Activated CD4-positive, alpha-beta T cell treated with anti-CD3 and anti-CD28 coated beads for 36 hours (primary cell): ENCODE measurements at regions not wholly inside any gene's neighbourhood (a gene's known extent, or its start where the extent isn't known, plus 50 kb on each side); places are given as distances from the start of the nearest gene placed in this dataset.
"Not testable (repeated sequence)": the region's sequence is repeated elsewhere in the genome, so short reads cannot be mapped to it uniquely, and the experiment has no call there.

ENCODE experiments used
- ATAC-seq: fragments of 200-7000 bp; cut with Tn5 transposase; one replicate; pipeline ENCODE4 v1.10.0; 2021; ENCODE audit warnings: mild to moderate bottlenecking, moderate library complexity
- CTCF ChIA-PET: fragments of 350-600 bp; sonication (Branson Sonifier 250); formaldehyde crosslinking; loops from one replicate; lab custom pipeline; 2021; ENCODE audit warnings: antibody characterized with exemption; lab: Charles Lee
- POLR2A ChIA-PET: fragments of 350-600 bp; sonication (Branson Sonifier 250); formaldehyde crosslinking; loops from one replicate; lab custom pipeline; 2021; ENCODE audit warnings: antibody characterized with exemption, inconsistent platforms; lab: Charles Lee
- DNase-seq: peaks from one replicate; pipeline ENCODE4 v3.0.0-alpha.2; 2020
- H3K27ac Mint-ChIP-seq: one replicate; pipeline ENCODE4 v1.8.0; 2021; ENCODE audit warnings: mixed read lengths
- H3K27me3 Mint-ChIP-seq: one replicate; pipeline ENCODE4 v1.8.0; 2021; ENCODE audit warnings: mixed read lengths
- H3K36me3 Mint-ChIP-seq: one replicate; pipeline ENCODE4 v1.8.0; 2021; ENCODE audit warnings: low read depth, mixed read lengths
- H3K4me1 Mint-ChIP-seq: one replicate; pipeline ENCODE4 v1.8.0; 2021; ENCODE audit warnings: mixed read lengths
- H3K4me3 Mint-ChIP-seq: one replicate; pipeline ENCODE4 v1.8.0; 2021; ENCODE audit warnings: mild to moderate bottlenecking, moderate library complexity, mixed read lengths
- H3K9me3 Mint-ChIP-seq: one replicate; pipeline ENCODE4 v1.8.0; 2021; ENCODE audit warnings: low read depth, mixed read lengths
- intact Hi-C, 2 experiments: fragments of 100-400 bp; cut with DNase I in 1 of 2; cut with micrococcal nuclease in 1 of 2; formaldehyde crosslinking; loops; one replicate each; pipeline versions ENCODE4 v1.14.2 to v1.15.1; 2022 to 2024; cut with DNase I, micrococcal nuclease

DNA sequence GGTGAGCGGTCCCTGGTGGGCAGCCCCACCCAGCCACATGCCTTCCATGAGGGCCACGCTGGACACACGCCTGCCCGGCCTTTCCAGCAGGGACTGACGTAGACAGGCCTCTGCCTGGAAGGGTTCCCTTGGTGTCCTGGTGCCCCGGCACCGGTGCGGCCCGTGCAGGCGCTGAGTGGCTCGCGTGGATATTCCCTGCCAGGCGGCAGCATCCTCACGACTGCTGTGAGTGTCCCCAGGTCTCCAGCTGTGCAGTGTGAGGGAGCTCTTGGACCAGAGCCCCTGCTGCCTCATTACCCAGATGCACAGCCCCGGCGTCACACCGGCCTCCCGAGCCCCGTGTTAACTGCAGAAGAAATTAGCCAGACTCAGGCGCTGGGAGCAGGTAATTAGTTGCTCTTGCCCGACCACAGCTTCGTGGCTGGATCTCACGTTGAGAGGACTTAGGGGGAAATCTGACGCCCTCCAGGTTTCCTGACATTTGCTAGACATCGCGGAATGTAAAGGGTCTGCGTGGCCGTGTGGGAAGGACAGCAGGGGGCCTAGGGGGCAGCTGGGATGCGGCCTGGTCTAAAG lies 1196.3 kb downstream of the BRD1 start:
- CTCF ChIA-PET = no interaction called here
- Mint-ChIP-seq H3K4me3 (no peak overlapping the region), H3K4me1 (peaks cover 7% of the 10 kb centered on the region), H3K27ac (no peak overlapping the region), H3K36me3 (no peaks in the 10 kb centered on the region), H3K27me3 (peaks cover 1% of the 10 kb centered on the region), H3K9me3 (no peaks in the 10 kb centered on the region)
- ATAC-seq (no peak), DNase-seq (no peak)
- POLR2A ChIA-PET = no interaction called here
- intact Hi-C loops = no loop called here

GRCh38 chr22:48630848-48631247 lies 1196.8 kb downstream of the BRD1 start:
- H3K4me1 Mint-ChIP-seq = peaks cover 2% of the 10 kb centered on the region
- POLR2A ChIA-PET = no interaction called here
- CTCF ChIA-PET = no interaction called here
- peaks cover 3% of the 10 kb centered on the region for H3K27me3 Mint-ChIP-seq
- intact Hi-C loops = no loop called here
- no peaks in the 10 kb centered on the region for H3K9me3 Mint-ChIP-seq
- ATAC-seq (no peak), DNase-seq (no peak)
- no peaks in the 10 kb centered on the region for H3K36me3 Mint-ChIP-seq
- H3K27ac Mint-ChIP-seq = no peak overlapping the region
- H3K4me3 Mint-ChIP-seq = no peak overlapping the region

DNA sequence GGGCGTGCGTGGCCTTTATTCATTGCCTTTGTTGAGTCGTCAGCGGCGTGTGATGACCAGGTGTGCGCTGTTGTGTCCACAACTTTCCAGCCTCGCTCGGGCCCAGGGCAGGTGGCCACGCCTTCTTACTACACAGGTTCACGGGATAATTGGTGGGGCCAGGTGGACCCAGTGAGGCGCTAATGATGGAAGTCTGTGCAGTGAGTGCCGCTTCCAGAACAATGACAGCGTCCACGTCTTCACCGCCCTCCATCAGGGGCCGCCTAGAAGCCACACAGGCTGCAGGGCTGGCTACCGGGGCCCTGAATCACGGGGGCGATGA lies 1197.3 kb downstream of the BRD1 start:
- Mint-ChIP-seq H3K27me3 (peaks cover 3% of the 10 kb centered on the region), H3K4me3 (no peak overlapping the region), H3K9me3 (no peaks in the 10 kb centered on the region), H3K27ac (no peak overlapping the region), H3K36me3 (no peaks in the 10 kb centered on the region), H3K4me1 (no peaks in the 10 kb centered on the region)
- intact Hi-C loops = no loop called here
- no peak for DNase-seq
- CTCF ChIA-PET = no interaction called here
- ATAC-seq = no peak
- POLR2A ChIA-PET = no interaction called here

DNA sequence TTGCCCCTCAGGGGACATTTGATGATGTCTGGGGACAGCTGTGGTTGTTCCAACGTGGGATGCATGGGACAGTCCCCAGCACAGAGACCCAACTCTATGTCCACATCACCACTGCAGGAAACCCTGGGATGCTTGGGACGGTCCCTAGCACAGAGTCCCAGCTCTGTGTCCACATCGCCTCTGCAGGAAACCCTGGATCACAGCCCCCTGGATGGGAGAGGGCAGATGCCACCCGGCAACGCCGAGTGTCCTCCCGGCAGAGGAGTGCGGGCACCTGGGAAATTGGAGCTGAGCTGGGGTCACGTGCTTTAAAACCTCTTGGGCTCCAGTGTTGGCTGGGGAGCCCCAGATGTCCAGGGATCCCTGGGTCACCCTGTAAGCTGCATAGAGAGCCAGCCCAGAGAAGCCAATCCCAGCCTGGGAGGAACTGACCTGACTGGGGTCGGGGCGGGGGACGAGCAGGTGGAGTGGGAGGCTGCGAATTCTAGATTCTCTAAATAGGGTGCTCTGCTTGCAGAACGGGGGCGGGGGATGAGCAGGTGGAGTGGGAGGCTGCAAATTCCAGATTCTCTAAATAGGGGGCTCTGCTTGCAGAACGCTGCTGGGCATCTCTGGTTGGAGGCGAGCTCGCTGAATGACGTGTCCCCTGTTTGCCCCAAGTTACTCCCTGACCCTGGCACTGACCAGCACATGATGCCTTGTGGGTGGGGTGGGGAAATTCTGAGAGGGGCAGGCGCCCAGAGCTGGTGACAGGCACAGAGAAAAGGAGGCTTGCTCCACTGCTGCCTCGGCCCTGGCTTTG lies 1197.8 kb downstream of the BRD1 start:
- ChIA-PET POLR2A (no interaction called here), CTCF (no interaction called here)
- H3K9me3 Mint-ChIP-seq = no peaks in the 10 kb centered on the region
- DNase-seq = no peak
- intact Hi-C loops = no loop called here
- ATAC-seq = no peak
- H3K27me3 Mint-ChIP-seq = peaks cover 3% of the 10 kb centered on the region
- no peaks in the 10 kb centered on the region for H3K36me3 Mint-ChIP-seq
- H3K4me3 Mint-ChIP-seq = no peak overlapping the region
- H3K27ac Mint-ChIP-seq = no peak overlapping the region
- no peaks in the 10 kb centered on the region for H3K4me1 Mint-ChIP-seq

- peaks cover 3% of the 10 kb centered on the region for H3K27me3 Mint-ChIP-seq
- intact Hi-C loops = no loop called here
- no peaks in the 10 kb centered on the region for H3K9me3 Mint-ChIP-seq
- no peaks in the 10 kb centered on the region for H3K4me1 Mint-ChIP-seq
- no peaks in the 10 kb centered on the region for H3K36me3 Mint-ChIP-seq
- ChIA-PET CTCF (no interaction called here), POLR2A (no interaction called here)
- ATAC-seq (no peak), DNase-seq (no peak)
- H3K4me3 Mint-ChIP-seq = no peak overlapping the region
- no peak overlapping the region for H3K27ac Mint-ChIP-seq
Measured at GRCh38 chr22:48628891-48629543, 1198.7 kb downstream of the BRD1 start.

DNA sequence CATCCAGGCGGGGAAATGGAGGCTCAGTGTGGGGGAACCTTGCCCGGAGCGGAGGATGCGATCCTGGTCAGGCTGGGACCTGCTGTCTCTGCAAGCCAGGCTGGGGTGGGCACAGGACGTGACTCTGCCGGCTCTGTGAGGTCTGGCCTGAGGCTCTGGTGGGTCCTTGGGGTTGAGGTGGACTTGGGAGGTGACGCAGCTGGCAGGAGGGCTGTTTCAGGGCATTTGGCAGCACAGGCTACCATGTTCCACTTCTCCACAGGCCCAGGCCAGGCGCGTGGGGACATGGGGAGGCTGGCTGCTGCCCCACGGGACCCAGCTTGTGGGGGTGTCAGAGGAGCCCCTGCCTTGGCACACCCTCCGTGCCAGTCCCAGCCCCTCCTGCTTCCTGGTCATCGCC lies 1199.7 kb downstream of the BRD1 start:
- Mint-ChIP-seq H3K36me3 (no peaks in the 10 kb centered on the region), H3K27me3 (peaks cover 3% of the 10 kb centered on the region), H3K4me3 (no peak overlapping the region), H3K9me3 (no peaks in the 10 kb centered on the region), H3K4me1 (no peaks in the 10 kb centered on the region), H3K27ac (no peak overlapping the region)
- DNase-seq (no peak), ATAC-seq (no peak)
- ChIA-PET POLR2A (no interaction called here), CTCF (no interaction called here)
- intact Hi-C loops = no loop called here

DNA sequence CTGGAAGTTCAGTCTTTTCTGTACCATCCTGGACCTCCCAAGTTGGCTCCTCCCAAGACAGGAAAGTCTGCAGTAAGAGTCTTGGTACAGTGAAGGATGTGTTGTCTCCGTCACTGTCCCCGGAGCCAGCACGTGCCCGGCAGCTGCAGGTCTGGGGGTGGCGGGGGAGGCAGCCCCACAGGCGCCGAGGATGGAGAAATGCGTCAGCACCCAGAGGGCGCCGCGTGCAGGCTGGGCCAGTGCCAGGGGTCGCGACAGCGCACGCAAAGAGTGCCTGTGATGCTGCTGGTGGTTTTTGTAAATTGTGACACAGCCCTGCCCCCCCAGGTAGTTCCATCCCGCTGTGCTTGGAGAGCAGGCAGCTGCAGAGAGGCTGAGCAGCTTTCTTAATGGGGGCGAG lies 1200.5 kb downstream of the BRD1 start:
- CTCF ChIA-PET = no interaction called here

GRCh38 chr22:48624401-48624800 lies 1203.3 kb downstream of the BRD1 start:
- H3K9me3 Mint-ChIP-seq = no peaks in the 10 kb centered on the region
- no peak overlapping the region for H3K4me3 Mint-ChIP-seq
- H3K4me1 Mint-ChIP-seq = no peaks in the 10 kb centered on the region
- H3K36me3 Mint-ChIP-seq = no peaks in the 10 kb centered on the region
- DNase-seq (no peak), ATAC-seq (no peak)
- ChIA-PET CTCF (no interaction called here), POLR2A (no interaction called here)
- intact Hi-C loops = no loop called here
- peaks cover 3% of the 10 kb centered on the region for H3K27me3 Mint-ChIP-seq
- H3K27ac Mint-ChIP-seq = no peak overlapping the region

More for the DNA sequence above, 1200.5 kb downstream of the BRD1 start:
- intact Hi-C loops = no loop called here
- POLR2A ChIA-PET = no interaction called here
- Mint-ChIP-seq H3K4me3 (no peak overlapping the region), H3K27ac (no peak overlapping the region), H3K9me3 (no peaks in the 10 kb centered on the region), H3K4me1 (no peaks in the 10 kb centered on the region), H3K36me3 (no peaks in the 10 kb centered on the region), H3K27me3 (peaks cover 3% of the 10 kb centered on the region)
- DNase-seq (peak; percentile 11), ATAC-seq (no peak)

DNA sequence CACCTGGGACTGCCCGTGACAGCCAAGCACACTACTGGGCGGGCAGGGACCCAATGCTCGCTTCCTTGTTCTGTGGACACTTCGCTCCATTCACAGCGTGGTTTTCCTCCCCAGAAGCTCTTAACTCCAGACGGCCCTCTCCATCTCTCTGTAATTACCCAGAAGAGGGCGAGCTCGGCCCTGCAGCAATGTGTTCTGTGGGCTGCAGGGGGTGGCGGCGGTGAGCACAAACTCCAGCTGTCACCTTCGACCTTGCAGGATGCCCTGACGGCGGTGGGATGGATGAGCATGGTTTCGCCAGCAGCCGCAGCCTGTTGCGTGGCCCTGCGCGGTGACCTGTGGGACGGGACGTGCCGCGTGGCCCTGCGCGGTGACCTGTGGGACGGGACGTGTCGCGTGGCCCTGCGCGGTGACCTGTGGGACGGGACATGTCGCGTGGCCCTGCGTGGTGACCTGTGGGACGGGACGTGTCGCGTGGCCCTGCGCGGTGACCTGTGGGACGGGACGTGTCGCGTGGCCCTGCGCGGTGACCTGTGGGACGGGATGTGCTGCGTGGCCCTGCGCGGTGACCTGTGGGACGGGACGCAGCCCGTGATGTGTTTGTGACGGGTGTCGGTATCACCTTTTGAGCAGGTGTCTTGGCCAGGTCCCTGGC lies 1204.7 kb downstream of the BRD1 start:
- ATAC-seq = no peak
- H3K9me3 Mint-ChIP-seq = no peaks in the 10 kb centered on the region
- H3K27ac Mint-ChIP-seq = no peak overlapping the region
- no peaks in the 10 kb centered on the region for H3K4me1 Mint-ChIP-seq
- DNase-seq = no peak
- no peak overlapping the region for H3K4me3 Mint-ChIP-seq
- ChIA-PET POLR2A (no interaction called here), CTCF (no interaction called here)
- intact Hi-C loops = no loop called here
- H3K36me3 Mint-ChIP-seq = no peaks in the 10 kb centered on the region
- H3K27me3 Mint-ChIP-seq = peaks cover 3% of the 10 kb centered on the region

GRCh38 chr22:48621085-48621484 lies 1206.6 kb downstream of the BRD1 start:
- intact Hi-C loops = no loop called here
- H3K27ac Mint-ChIP-seq = no peak overlapping the region
- ChIA-PET POLR2A (no interaction called here), CTCF (no interaction called here)
- DNase-seq (no peak), ATAC-seq (no peak)
- no peaks in the 10 kb centered on the region for H3K36me3 Mint-ChIP-seq
- no peak overlapping the region for H3K4me3 Mint-ChIP-seq
- H3K9me3 Mint-ChIP-seq = no peaks in the 10 kb centered on the region
- no peaks in the 10 kb centered on the region for H3K4me1 Mint-ChIP-seq
- no peaks in the 10 kb centered on the region for H3K27me3 Mint-ChIP-seq

GRCh38 chr22:48620460-48620859 lies 1207.2 kb downstream of the BRD1 start:
- CTCF ChIA-PET, H3K36me3 Mint-ChIP-seq: not testable (repeated sequence)

DNA sequence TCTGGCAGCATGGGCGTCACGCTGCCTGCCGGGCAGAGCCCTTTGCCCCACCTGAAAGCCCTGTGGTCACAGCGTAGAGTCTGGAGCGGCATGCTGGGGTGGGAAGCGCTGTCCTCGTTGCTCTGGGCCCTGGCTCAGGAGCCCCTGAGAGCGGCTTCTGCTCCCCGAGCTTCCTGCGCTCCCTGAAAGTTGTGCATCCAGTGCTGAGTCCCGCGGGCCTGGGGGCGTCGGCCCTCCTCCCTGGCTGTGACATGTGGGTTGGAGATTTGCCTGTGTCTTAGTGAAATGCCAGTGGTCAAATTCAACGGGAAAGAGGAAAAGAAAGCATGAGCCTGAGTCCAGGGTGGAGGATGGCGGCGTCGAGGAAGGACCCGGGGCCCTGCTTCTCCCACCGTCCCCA lies 1208.0 kb downstream of the BRD1 start:
- H3K36me3 Mint-ChIP-seq = no peaks in the 10 kb centered on the region
- ATAC-seq (no peak), DNase-seq (no peak)
- H3K4me1 Mint-ChIP-seq = no peaks in the 10 kb centered on the region
- no peaks in the 10 kb centered on the region for H3K27me3 Mint-ChIP-seq
- ChIA-PET CTCF (no interaction called here), POLR2A (no interaction called here)
- no peak overlapping the region for H3K4me3 Mint-ChIP-seq
- H3K9me3 Mint-ChIP-seq = no peaks in the 10 kb centered on the region
- no peak overlapping the region for H3K27ac Mint-ChIP-seq
- intact Hi-C loops = no loop called here

More at GRCh38 chr22:48620460-48620859, 1207.2 kb downstream of the BRD1 start:
- intact Hi-C loops, ATAC-seq, H3K27ac Mint-ChIP-seq, H3K27me3 Mint-ChIP-seq, H3K9me3 Mint-ChIP-seq, H3K4me1 Mint-ChIP-seq, POLR2A ChIA-PET, H3K4me3 Mint-ChIP-seq, DNase-seq: not testable (repeated sequence)
